ENCODE measurements at regions not wholly inside any gene's neighbourhood (a gene's known extent, or its start where the extent isn't known, plus 50 kb on each side); places are given as distances from the start of the nearest gene placed in this dataset.

DNA sequence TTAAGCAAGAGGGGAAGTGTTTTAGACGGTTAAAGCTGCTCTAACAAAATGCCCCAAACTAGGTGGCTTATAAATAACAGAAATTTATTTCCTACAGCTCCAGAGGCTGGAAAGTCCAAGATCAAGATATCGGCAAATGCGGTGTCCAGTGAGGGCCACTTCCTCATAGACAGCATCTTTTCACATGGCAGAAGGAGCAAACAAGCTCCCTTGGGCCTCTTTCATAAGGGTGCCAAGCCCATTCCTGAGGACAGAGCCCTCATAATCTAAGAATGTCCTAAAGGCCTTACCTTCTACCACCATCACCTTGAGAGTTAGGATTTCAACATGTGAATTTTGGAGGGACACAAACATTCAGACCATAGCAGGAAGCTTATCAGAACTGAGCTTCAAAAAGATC lies 57.3 kb upstream of the PPP1CB start:
- intact Hi-C loops (cut with DNase I) = no loop called here
- no peak overlapping the region for H3K27ac ChIP-seq
- TF ChIP-seq CTCF (IDR thresholded peaks at IDR 0.05) = no peak
- no peak for TF ChIP-seq POLR2A (IDR thresholded peaks at IDR 0.05)
- no peaks in the 10 kb centered on the region for H3K9me3 ChIP-seq
- 94 to 95% methylated on average over 3 of the region's 3 CpGs for WGBS, 2 donors
- no peak for DNase-seq
- peaks cover 12% of the 10 kb centered on the region for H3K4me1 ChIP-seq
- no peak overlapping the region for H3K4me3 ChIP-seq
- no peaks in the 10 kb centered on the region for H3K27me3 ChIP-seq
- no peak for ATAC-seq
- no peaks in the 10 kb centered on the region for H3K36me3 ChIP-seq (replicated peaks in 1 of 2; ENCODE audit: insufficient read depth in 1 of 2, low read depth in 2 of 2)

DNA sequence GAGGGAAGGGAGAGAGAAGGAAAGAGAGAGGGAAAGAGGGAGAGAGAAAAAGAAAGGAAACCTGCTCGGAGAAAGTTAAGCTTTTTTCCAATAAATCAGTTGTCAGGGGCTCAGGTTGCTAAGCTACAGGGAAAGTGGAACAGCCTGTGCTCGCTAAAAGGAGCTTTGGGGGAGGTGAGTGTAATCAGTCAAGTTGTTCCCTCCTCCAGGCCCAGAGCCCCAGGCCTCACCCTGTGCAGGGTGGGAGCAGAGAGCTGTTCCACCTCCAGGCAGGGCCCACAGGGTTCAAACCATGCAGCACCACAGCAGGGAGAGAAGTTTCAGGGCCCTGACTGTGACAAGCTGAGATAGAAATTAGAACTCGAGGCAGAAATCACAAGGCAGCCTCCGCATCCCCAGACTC lies 56.4 kb upstream of the PPP1CB start:
- intact Hi-C loops (cut with DNase I) = no loop called here
- TF ChIP-seq POLR2A (IDR thresholded peaks at IDR 0.05) = no peak
- no peak for TF ChIP-seq CTCF (IDR thresholded peaks at IDR 0.05)
- no peak overlapping the region for H3K27ac ChIP-seq
- peak; percentile 46 for ATAC-seq
- H3K4me3 ChIP-seq = no peak overlapping the region
- H3K9me3 ChIP-seq = no peaks in the 10 kb centered on the region
- H3K4me1 ChIP-seq = peaks cover 12% of the 10 kb centered on the region
- H3K27me3 ChIP-seq = no peaks in the 10 kb centered on the region
- no peaks in the 10 kb centered on the region for H3K36me3 ChIP-seq (replicated peaks in 1 of 2; ENCODE audit: insufficient read depth in 1 of 2, low read depth in 2 of 2)
- 61 to 68% methylated on average over 4 of the region's 4 CpGs for WGBS, 2 donors
- DNase-seq = peak in 2 of 4 donors; percentile 27 to 32

- H3K27ac ChIP-seq = no peak overlapping the region
- no peaks in the 10 kb centered on the region for H3K27me3 ChIP-seq
- DNase-seq (no peak), ATAC-seq (no peak)
- no peaks in the 10 kb centered on the region for H3K9me3 ChIP-seq
- peaks cover 12% of the 10 kb centered on the region for H3K4me1 ChIP-seq
- intact Hi-C loops (cut with DNase I) = no loop called here
- no peak overlapping the region for H3K4me3 ChIP-seq
- H3K36me3 ChIP-seq (replicated peaks in 1 of 2; ENCODE audit: insufficient read depth in 1 of 2, low read depth in 2 of 2) = no peaks in the 10 kb centered on the region
- TF ChIP-seq CTCF (IDR thresholded peaks at IDR 0.05) = no peak
- TF ChIP-seq POLR2A (IDR thresholded peaks at IDR 0.05) = no peak
- 74 to 78% methylated on average over 2 of the region's 2 CpGs for WGBS, 2 donors
These were observed 55.4 kb upstream of the PPP1CB start for GRCh38 chr2:28696261-28696660.

- intact Hi-C loops (cut with DNase I) = no loop called here
- Histone ChIP-seq H3K4me1 (peaks cover 10% of the 10 kb centered on the region), H3K36me3 (replicated peaks in 1 of 2; ENCODE audit: insufficient read depth in 1 of 2, low read depth in 2 of 2) (no peaks in the 10 kb centered on the region), H3K9me3 (no peaks in the 10 kb centered on the region), H3K27ac (no peak overlapping the region), H3K27me3 (no peaks in the 10 kb centered on the region), H3K4me3 (no peak overlapping the region)
- WGBS, 2 donors = 78 to 79% methylated on average over 1 of the region's 1 CpG
- DNase-seq (no peak), ATAC-seq (no peak)
- TF ChIP-seq POLR2A (IDR thresholded peaks at IDR 0.05) = no peak
- no peak for TF ChIP-seq CTCF (IDR thresholded peaks at IDR 0.05)
These were observed 54.0 kb upstream of the PPP1CB start for GRCh38 chr2:28697602-28698149.

DNA sequence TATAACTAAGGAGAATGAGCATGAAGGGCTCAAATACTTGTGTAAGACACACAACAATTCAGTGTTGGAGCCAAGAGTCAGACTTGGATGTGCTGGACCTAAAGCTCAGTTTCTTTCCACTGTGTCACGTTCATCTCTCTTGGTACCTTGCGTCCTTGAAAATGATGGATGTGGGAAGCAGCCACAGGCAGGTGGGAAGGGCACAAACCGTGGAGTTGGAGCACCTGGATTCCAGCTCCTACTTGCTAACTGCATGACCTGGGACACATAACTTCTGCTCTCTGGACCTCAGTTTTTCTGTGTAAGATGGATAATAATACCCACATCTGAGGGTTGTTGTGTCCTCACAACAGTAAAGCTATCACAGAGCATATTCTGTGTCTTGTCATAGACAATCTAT lies 53.1 kb upstream of the PPP1CB start:
- 12 to 36% methylated on average over 3 of the region's 3 CpGs for WGBS, 2 donors
- no peak for ATAC-seq
- TF ChIP-seq POLR2A (IDR thresholded peaks at IDR 0.05) = no peak
- TF ChIP-seq CTCF (IDR thresholded peaks at IDR 0.05) = no peak
- Histone ChIP-seq H3K4me3 (no peak overlapping the region), H3K36me3 (replicated peaks in 1 of 2; ENCODE audit: insufficient read depth in 1 of 2, low read depth in 2 of 2) (no peaks in the 10 kb centered on the region), H3K27ac (no peak overlapping the region), H3K27me3 (no peaks in the 10 kb centered on the region), H3K4me1 (peaks cover 14% of the 10 kb centered on the region), H3K9me3 (no peaks in the 10 kb centered on the region)
- DNase-seq = peak in 1 of 4 donors; percentile 21
- intact Hi-C loops (cut with DNase I) = no loop called here

All from body of pancreas (tissue), 4 donors.